B cell (primary cell): ENCODE measurements at regions not wholly inside any gene's neighbourhood (a gene's known extent, or its start where the extent isn't known, plus 50 kb on each side); places are given as distances from the start of the nearest gene placed in this dataset.

Experiments used
- ATAC-seq: fragments of 200-7000 bp; cut with Tn5 transposase; one replicate; pipeline ENCODE4 v1.10.0; 2021; ENCODE audit warnings: low read depth, mild to moderate bottlenecking, moderate number of reproducible peaks, moderate library complexity
- CTCF ChIA-PET: fragments of 350-600 bp; sonication (Branson Sonifier 250); formaldehyde crosslinking; loops from one replicate; lab custom pipeline; 2021; ENCODE audit warnings: antibody characterized with exemption, inconsistent platforms; lab: Charles Lee
- POLR2A ChIA-PET: fragments of 350-600 bp; sonication (Branson Sonifier 250); formaldehyde crosslinking; loops from one replicate; lab custom pipeline; 2021; ENCODE audit warnings: antibody characterized with exemption; lab: Charles Lee
- DNase-seq: peaks from one replicate; pipeline ENCODE4 v3.0.0; 2013
- H2AFZ ChIP-seq: 2 replicates; pipeline ENCODE4 v1.6.1; 2012; ENCODE audit warnings: mild to moderate bottlenecking, low read depth, low read length; ENCODE audit not compliant: insufficient read depth, poor library complexity, severe bottlenecking
- H3K27ac ChIP-seq, 2 donors: 1 replicate in 1 of 2; 2 replicates in 1 of 2; pipeline ENCODE4 v1.5.1; 2012 to 2013; ENCODE audit warnings: low read length in 2 of 2, mild to moderate bottlenecking in 2 of 2, moderate library complexity in 1 of 2
- H3K27me3 ChIP-seq, 4 experiments: fragments of 200-600 bp in 1 of 4; sonication (generic) in 1 of 4; replicated peaks in 1 of 4; 1 replicate in 2 of 4; 2 replicates in 2 of 4; pipeline versions ENCODE4 v1.6.1 to v1.7.0; 2013 to 2016; ENCODE audit warnings: low read length in 3 of 4, mild to moderate bottlenecking in 2 of 4, mixed read lengths in 1 of 4, moderate library complexity in 1 of 4; ENCODE audit not compliant: insufficient read depth in 4 of 4, control insufficient read depth in 3 of 4; ENCODE audit errors: control extremely low read depth in 1 of 4
- H3K36me3 ChIP-seq, 2 experiments: replicated peaks in 1 of 2; 1 replicate in 1 of 2; 2 replicates in 1 of 2; pipeline versions ENCODE4 v1.6.1 to v1.7.1; 2013; ENCODE audit warnings: low read length in 1 of 2; ENCODE audit not compliant: insufficient read depth in 2 of 2, control insufficient read depth in 1 of 2; ENCODE audit errors: control extremely low read depth in 1 of 2, extremely low read depth in 1 of 2
- H3K4me1 ChIP-seq, 2 donors: fragments of 200-600 bp in 1 of 2; sonication (generic) in 1 of 2; 1 replicate in 1 of 2; 2 replicates in 1 of 2; pipeline versions ENCODE4 v1.5.1 to v1.6.1; 2013 to 2017; ENCODE audit warnings: low read length in 2 of 2; ENCODE audit not compliant: control insufficient read depth in 2 of 2, insufficient read depth in 2 of 2
- H3K4me2 ChIP-seq: replicated peaks from 2 replicates; pipeline ENCODE3; 2012; ENCODE audit warnings: mild to moderate bottlenecking, low read depth, low read length; ENCODE audit not compliant: poor library complexity, severe bottlenecking
- H3K4me3 ChIP-seq, 5 experiments: fragments of 200-600 bp in 1 of 5; sonication (generic) in 1 of 5; 1 replicate in 3 of 5; 2 replicates in 2 of 5; pipeline versions ENCODE4 v1.5.1 to v1.7.0; 2011 to 2016; ENCODE audit warnings: low read length in 4 of 5, mild to moderate bottlenecking in 4 of 5, low read depth in 2 of 5, control low read depth in 1 of 5, moderate library complexity in 1 of 5; ENCODE audit not compliant: insufficient read depth in 1 of 5; ENCODE audit errors: control extremely low read depth in 1 of 5, extremely low read depth in 1 of 5
- H3K79me2 ChIP-seq: fragments of 200-600 bp; sonication (generic); one replicate; pipeline ENCODE4 v1.6.0; 2016; ENCODE audit warnings: low read length; ENCODE audit not compliant: control insufficient read depth, insufficient read depth
- H3K9ac ChIP-seq: fragments of 200-600 bp; sonication (generic); 2 replicates; pipeline ENCODE4 v1.6.1; 2017; ENCODE audit warnings: mild to moderate bottlenecking, low read length, moderate library complexity
- H3K9me3 ChIP-seq, 3 donors: one replicate each; pipeline versions ENCODE4 v1.6.1 to v1.7.1; 2013; ENCODE audit warnings: low read length in 2 of 3; ENCODE audit not compliant: control insufficient read depth in 2 of 3, insufficient read depth in 1 of 3; ENCODE audit errors: control extremely low read depth in 1 of 3
- H4K20me1 ChIP-seq: 2 replicates; pipeline ENCODE4 v1.6.0; 2012; ENCODE audit warnings: mild to moderate bottlenecking, low read length; ENCODE audit not compliant: insufficient read depth, control insufficient read depth, poor library complexity, severe bottlenecking
- H3K27ac Mint-ChIP-seq: one replicate; pipeline ENCODE4 v1.8.0; 2021; ENCODE audit warnings: mixed read lengths
- H3K27me3 Mint-ChIP-seq: one replicate; pipeline ENCODE4 v1.8.0; 2021; ENCODE audit warnings: mixed read lengths
- H3K4me1 Mint-ChIP-seq: one replicate; pipeline ENCODE4 v1.8.0; 2021; ENCODE audit warnings: mixed read lengths
- H3K4me3 Mint-ChIP-seq: one replicate; pipeline ENCODE4 v1.8.0; 2021; ENCODE audit warnings: mixed read lengths
- H3K9me3 Mint-ChIP-seq: one replicate; pipeline ENCODE4 v1.8.0; 2022; ENCODE audit warnings: mixed read lengths; ENCODE audit not compliant: insufficient read depth
- EZH2 ChIP-seq: IDR thresholded peaks from 2 replicates; pipeline ENCODE4 v1.6.1; 2012; ENCODE audit warnings: borderline replicate concordance, low read depth, mild to moderate bottlenecking, moderate library complexity, low read length; ENCODE audit not compliant: insufficient read depth, poor library complexity, severe bottlenecking
- WGBS: methylation state at CpG from one replicate; pipeline ENCODE4 v1.1.5; 2013; ENCODE audit warnings: missing lambda C conversion rate; ENCODE audit not compliant: insufficient coverage; 5-methylcytosine and 5-hydroxymethylcytosine counted together
- intact Hi-C: fragments of 100-400 bp; cut with micrococcal nuclease; formaldehyde crosslinking; loops from one replicate; pipeline ENCODE4 v1.10.0; 2022
- TF ChIP-seq, protein P1 (sequence below): fragments of 200-600 bp; IDR thresholded peaks from one replicate; pipeline ENCODE4 v1.8.0; 2022; ENCODE audit warnings: antibody characterized with exemption, mild to moderate bottlenecking

GRCh38 chr4:74665876-74666275 is 128.4 kb downstream of the BTC start:
- Mint-ChIP-seq H3K27me3 (peaks cover 23% of the 10 kb centered on the region), H3K27ac (no peak overlapping the region), H3K9me3 (no peaks in the 10 kb centered on the region), H3K4me1 (no peaks in the 10 kb centered on the region), H3K4me3 (no peak overlapping the region)
- TF ChIP-seq, protein P1, sequence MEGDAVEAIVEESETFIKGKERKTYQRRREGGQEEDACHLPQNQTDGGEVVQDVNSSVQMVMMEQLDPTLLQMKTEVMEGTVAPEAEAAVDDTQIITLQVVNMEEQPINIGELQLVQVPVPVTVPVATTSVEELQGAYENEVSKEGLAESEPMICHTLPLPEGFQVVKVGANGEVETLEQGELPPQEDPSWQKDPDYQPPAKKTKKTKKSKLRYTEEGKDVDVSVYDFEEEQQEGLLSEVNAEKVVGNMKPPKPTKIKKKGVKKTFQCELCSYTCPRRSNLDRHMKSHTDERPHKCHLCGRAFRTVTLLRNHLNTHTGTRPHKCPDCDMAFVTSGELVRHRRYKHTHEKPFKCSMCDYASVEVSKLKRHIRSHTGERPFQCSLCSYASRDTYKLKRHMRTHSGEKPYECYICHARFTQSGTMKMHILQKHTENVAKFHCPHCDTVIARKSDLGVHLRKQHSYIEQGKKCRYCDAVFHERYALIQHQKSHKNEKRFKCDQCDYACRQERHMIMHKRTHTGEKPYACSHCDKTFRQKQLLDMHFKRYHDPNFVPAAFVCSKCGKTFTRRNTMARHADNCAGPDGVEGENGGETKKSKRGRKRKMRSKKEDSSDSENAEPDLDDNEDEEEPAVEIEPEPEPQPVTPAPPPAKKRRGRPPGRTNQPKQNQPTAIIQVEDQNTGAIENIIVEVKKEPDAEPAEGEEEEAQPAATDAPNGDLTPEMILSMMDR, result no peak
- no peak for TF ChIP-seq EZH2
- Histone ChIP-seq H3K9ac (no peak overlapping the region), H3K36me3 (no peaks in the 10 kb centered on the region), H2AFZ (no peak overlapping the region), H4K20me1 (no peaks in the 10 kb centered on the region), H3K4me1 (no peaks in the 10 kb centered on the region), H3K4me3 (no peak overlapping the region), H3K27ac (no peak overlapping the region), H3K4me2 (no peak overlapping the region), H3K9me3 (no peaks in the 10 kb centered on the region), H3K79me2 (no peaks in the 10 kb centered on the region), H3K27me3 (peaks cover 0 to 6% (median 2%) of the 10 kb centered on the region in 4 experiments)
- no peak for ATAC-seq
- no CpG with 5 or more reads among the region's 3 CpGs for WGBS
- intact Hi-C loops, result no loop called here
- no peak for DNase-seq
- ChIA-PET CTCF (interaction anchor here (0.8 kb wide), 1 partner anchor 9 kb away, joined by 3 read pairs; no protein-coding TSS in a partner anchor), POLR2A (no interaction called here)

DNA sequence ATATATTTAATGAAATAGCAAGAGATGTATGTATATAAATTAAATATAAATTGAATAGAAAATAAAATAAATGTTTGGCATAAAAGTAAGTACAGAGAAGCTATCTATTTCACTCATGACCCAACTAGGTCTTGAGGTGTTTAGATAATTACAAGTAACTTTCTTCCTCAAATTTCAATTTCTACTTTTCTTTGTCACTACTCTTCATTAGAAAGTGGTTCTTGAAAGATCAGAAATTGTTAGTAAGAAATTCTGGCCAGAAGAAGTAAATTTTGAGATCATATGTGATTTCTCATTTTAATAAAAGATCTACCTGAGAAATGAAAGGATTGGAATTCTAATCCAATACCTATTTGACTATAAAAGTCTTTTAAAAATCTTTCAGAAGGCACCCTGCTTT is 126.9 kb downstream of the BTC start:
- no peak overlapping the region for H3K27ac Mint-ChIP-seq
- H3K27ac ChIP-seq, result no peak overlapping the region
- ChIA-PET CTCF (no interaction called here), POLR2A (no interaction called here)
- no peaks in the 10 kb centered on the region for H3K9me3 Mint-ChIP-seq
- intact Hi-C loops, result no loop called here
- no peaks in the 10 kb centered on the region for H4K20me1 ChIP-seq
- H3K4me3 Mint-ChIP-seq, result no peak overlapping the region
- H3K9me3 ChIP-seq, result no peaks in the 10 kb centered on the region
- no peak overlapping the region for H3K4me2 ChIP-seq
- no peak for TF ChIP-seq EZH2
- H3K27me3 Mint-ChIP-seq, result peaks cover 31% of the 10 kb centered on the region
- H3K4me3 ChIP-seq, result no peak overlapping the region
- DNase-seq (no peak), ATAC-seq (no peak)
- no peaks in the 10 kb centered on the region for H3K79me2 ChIP-seq
- H3K9ac ChIP-seq, result no peak overlapping the region
- no peaks in the 10 kb centered on the region for H3K4me1 ChIP-seq
- H3K4me1 Mint-ChIP-seq, result no peaks in the 10 kb centered on the region
- H3K27me3 ChIP-seq, result peaks cover 0 to 6% (median 2%) of the 10 kb centered on the region in 4 experiments
- no peak overlapping the region for H2AFZ ChIP-seq
- H3K36me3 ChIP-seq, result no peaks in the 10 kb centered on the region
